ENCODE measurements at regions not wholly inside any gene's neighbourhood (a gene's known extent, or its start where the extent isn't known, plus 50 kb on each side); places are given as distances from the start of the nearest gene placed in this dataset.

GRCh38 chr4:13872155-13872554 is 244.6 kb upstream of the BOD1L1 start:
- Histone ChIP-seq H3K27ac (no peak overlapping the region), H3K4me1 (no peaks in the 10 kb centered on the region), H3K4me3 (no peak overlapping the region), H3K27me3 (replicated peaks in 1 of 7) (no peaks in the 10 kb centered on the region), H3K36me3 (no peaks in the 10 kb centered on the region), H3K9me3 (no peaks in the 10 kb centered on the region)
- intact Hi-C loops (cut with DNase I; ENCODE audit: low total_unique reads) = no loop called here
- TF ChIP-seq CTCF (IDR thresholded peaks at IDR 0.05 in 8 of 11, conservative IDR thresholded peaks at IDR 0.05 in 3 of 11) (no peak), POLR2AphosphoS5 (IDR thresholded peaks at IDR 0.05) (no peak), POLR2A (IDR thresholded peaks at IDR 0.05) (no peak)
- DNase-seq = no peak

- no peak for DNase-seq
- H3K9me3 ChIP-seq = no peaks in the 10 kb centered on the region
- WGBS, 5 donors = 70 to 94% (median 83%) methylated on average over 3 of the region's 3 CpGs
- no peak for TF ChIP-seq POLR2AphosphoS5 (IDR thresholded peaks at IDR 0.05)
- no peak for TF ChIP-seq CTCF (IDR thresholded peaks at IDR 0.05 in 8 of 11, conservative IDR thresholded peaks at IDR 0.05 in 3 of 11)
- TF ChIP-seq POLR2A (IDR thresholded peaks at IDR 0.05) = no peak
- intact Hi-C loops (cut with DNase I; ENCODE audit: low total_unique reads) = no loop called here
- no peak overlapping the region for H3K4me3 ChIP-seq
- no peaks in the 10 kb centered on the region for H3K27me3 ChIP-seq (replicated peaks in 1 of 7)
- H3K4me1 ChIP-seq = no peaks in the 10 kb centered on the region
- no peaks in the 10 kb centered on the region for H3K36me3 ChIP-seq
- H3K27ac ChIP-seq = no peak overlapping the region
These were observed 245.4 kb upstream of the BOD1L1 start for GRCh38 chr4:13872955-13873354.

DNA sequence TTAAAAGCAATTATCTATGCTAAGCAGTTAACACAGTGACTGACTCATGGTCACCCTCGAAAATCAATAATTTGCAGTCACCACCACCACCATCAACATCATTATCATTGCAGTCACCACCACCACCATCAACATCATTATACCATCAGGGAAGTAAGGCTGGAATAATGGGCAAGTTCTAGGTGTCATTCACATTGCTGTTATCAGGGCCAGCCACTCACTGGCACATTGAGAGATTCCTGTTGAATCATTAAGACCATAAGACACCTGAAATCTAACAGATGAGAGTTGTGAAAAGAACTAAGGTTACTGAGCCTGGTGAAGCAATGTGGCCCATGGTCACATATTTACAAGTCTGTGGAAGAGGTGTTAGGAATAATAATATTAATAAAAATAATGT is 247.7 kb upstream of the BOD1L1 start:
- no peak for TF ChIP-seq POLR2A (IDR thresholded peaks at IDR 0.05)
- no peak for TF ChIP-seq POLR2AphosphoS5 (IDR thresholded peaks at IDR 0.05)
- no peak for TF ChIP-seq CTCF (IDR thresholded peaks at IDR 0.05 in 8 of 11, conservative IDR thresholded peaks at IDR 0.05 in 3 of 11)
- intact Hi-C loops (cut with DNase I; ENCODE audit: low total_unique reads) = no loop called here

GRCh38 chr4:13876131-13876530 is 248.6 kb upstream of the BOD1L1 start:
- Histone ChIP-seq H3K4me1 (no peaks in the 10 kb centered on the region), H3K4me3 (no peak overlapping the region), H3K36me3 (no peaks in the 10 kb centered on the region), H3K27ac (no peak overlapping the region), H3K27me3 (replicated peaks in 1 of 7) (no peaks in the 10 kb centered on the region), H3K9me3 (no peaks in the 10 kb centered on the region)
- WGBS, 5 donors = 70 to 79% (median 78%) methylated on average over 3 of the region's 3 CpGs
- intact Hi-C loops (cut with DNase I; ENCODE audit: low total_unique reads) = no loop called here
- DNase-seq = no peak
- TF ChIP-seq POLR2A (IDR thresholded peaks at IDR 0.05) = no peak
- no peak for TF ChIP-seq CTCF (IDR thresholded peaks at IDR 0.05 in 8 of 11, conservative IDR thresholded peaks at IDR 0.05 in 3 of 11)
- no peak for TF ChIP-seq POLR2AphosphoS5 (IDR thresholded peaks at IDR 0.05)

More for the DNA sequence above, 247.7 kb upstream of the BOD1L1 start:
- Histone ChIP-seq H3K4me3 (no peak overlapping the region), H3K27ac (no peak overlapping the region), H3K9me3 (no peaks in the 10 kb centered on the region), H3K4me1 (no peaks in the 10 kb centered on the region), H3K36me3 (no peaks in the 10 kb centered on the region), H3K27me3 (replicated peaks in 1 of 7) (no peaks in the 10 kb centered on the region)
- DNase-seq = no peak
- 68 to 90% (median 81%) methylated on average over 1 of the region's 1 CpG for WGBS, 5 donors

All from spleen (tissue), 11 donors.